ENCODE measurements at regions not wholly inside any gene's neighbourhood (a gene's known extent, or its start where the extent isn't known, plus 50 kb on each side); places are given as distances from the start of the nearest gene placed in this dataset.

- no peak overlapping the region for H3K56ac ChIP-seq (ENCODE audit: insufficient read length, low read depth, low read length)
- H3K27me3 ChIP-seq (ENCODE audit: insufficient read depth, low read length): no peaks in the 10 kb centered on the region
- no peak overlapping the region for H3K4ac ChIP-seq (ENCODE audit: low read depth, low read length)
- H3K79me2 ChIP-seq (ENCODE audit: insufficient read depth, low read length): no peaks in the 10 kb centered on the region
- no peak overlapping the region for H4K5ac ChIP-seq (ENCODE audit: insufficient read length, low read depth, low read length)
- Mint-ChIP-seq H3K4me1 (peaks cover 20 to 45% of the 10 kb centered on the region in 2 experiments), H3K4me3 (no peak overlapping the region), H3K36me3 (ENCODE audit: insufficient read depth in 1 of 3, low read depth in 3 of 3) (no peaks in the 10 kb centered on the region), H3K9me3 (no peaks in the 10 kb centered on the region; a peak in 1 of 5 replicates), H3K27me3 (ENCODE audit: low read depth) (peaks cover 4% of the 10 kb centered on the region), H3K27ac (no peak overlapping the region)
- H2BK5ac ChIP-seq (ENCODE audit: insufficient read length, low read length): no peak overlapping the region
- H3K14ac ChIP-seq (ENCODE audit: insufficient read depth, low read length): no peak overlapping the region
- H3K79me1 ChIP-seq (ENCODE audit: insufficient read depth, low read depth, low read length, poor library complexity, severe bottlenecking): no peaks in the 10 kb centered on the region
- no peak overlapping the region for H3K18ac ChIP-seq (ENCODE audit: insufficient read length, low read depth, low read length)
- H4K8ac ChIP-seq (replicated peaks; ENCODE audit: insufficient read length, low read depth, low read length): no peak overlapping the region
- no peak overlapping the region for H4K91ac ChIP-seq (ENCODE audit: insufficient read length, low read depth, low read length)
- H2BK15ac ChIP-seq (ENCODE audit: low read depth, low read length): no peak overlapping the region
- no peaks in the 10 kb centered on the region for H3K4me1 ChIP-seq (ENCODE audit: insufficient read depth, low read length)
- H2AFZ ChIP-seq (ENCODE audit: low read length): no peak overlapping the region
- no peaks in the 10 kb centered on the region for H3K9me3 ChIP-seq (ENCODE audit: control insufficient read depth, low read depth, low read length)
- H2BK120ac ChIP-seq (ENCODE audit: low read depth, low read length, poor library complexity, severe bottlenecking): no peak overlapping the region
- no peaks in the 10 kb centered on the region for H4K20me1 ChIP-seq (ENCODE audit: control insufficient read depth, insufficient read depth, insufficient read length)
- DNase-seq: peak; percentile 67
- H3K27ac ChIP-seq (ENCODE audit: insufficient read length, low read depth, low read length): no peak overlapping the region
- no peak for TF ChIP-seq CTCF (conservative IDR thresholded peaks at IDR 0.05)
- WGBS (ENCODE audit: extremely low coverage, insufficient read length, low lambda C conversion rate): no CpG with 5 or more reads among the region's 8 CpGs
- no peak overlapping the region for H3K9ac ChIP-seq (ENCODE audit: extremely low read depth, insufficient read length, low read length)
- no peak overlapping the region for H3K4me2 ChIP-seq (ENCODE audit: insufficient read depth, insufficient read length, low read length)
- H2BK12ac ChIP-seq (ENCODE audit: insufficient read length, low read depth, low read length): no peak overlapping the region
- H3K23ac ChIP-seq (ENCODE audit: insufficient read length, low read depth, low read length): no peak overlapping the region
- H2AK5ac ChIP-seq (ENCODE audit: insufficient read length, low read length): no peak overlapping the region
- H3K23me2 ChIP-seq (ENCODE audit: insufficient read length, low read depth, low read length, poor library complexity, severe bottlenecking): no peaks in the 10 kb centered on the region
- H3T11ph ChIP-seq (ENCODE audit: low read length): no peak overlapping the region
- no peak overlapping the region for H2BK20ac ChIP-seq (ENCODE audit: low read depth, low read length, poor library complexity, severe bottlenecking)
These were observed 71.5 kb upstream of the LMO1 start for GRCh38 chr11:8335186-8335585.

Data from H9 (cell line).